GM21367 (cell line): ENCODE measurements at regions not wholly inside any gene's neighbourhood (a gene's known extent, or its start where the extent isn't known, plus 50 kb on each side); places are given as distances from the start of the nearest gene placed in this dataset.
"Not testable (repeated sequence)": the region's sequence is repeated elsewhere in the genome, so short reads cannot be mapped to it uniquely, and the experiment has no call there.

Experiments
- ATAC-seq: cut with Tn5 transposase; IDR thresholded peaks from one replicate; pipeline ENCODE4 v1.9.1; 2021; ENCODE audit not compliant: unreplicated experiment

GRCh38 chr2:160550048-160550447 lies 56.4 kb upstream of the RBMS1 start:
- ATAC-seq: no peak

- ATAC-seq: no peak
Measured at GRCh38 chr2:160551259-160551658, 57.7 kb upstream of the RBMS1 start.

DNA sequence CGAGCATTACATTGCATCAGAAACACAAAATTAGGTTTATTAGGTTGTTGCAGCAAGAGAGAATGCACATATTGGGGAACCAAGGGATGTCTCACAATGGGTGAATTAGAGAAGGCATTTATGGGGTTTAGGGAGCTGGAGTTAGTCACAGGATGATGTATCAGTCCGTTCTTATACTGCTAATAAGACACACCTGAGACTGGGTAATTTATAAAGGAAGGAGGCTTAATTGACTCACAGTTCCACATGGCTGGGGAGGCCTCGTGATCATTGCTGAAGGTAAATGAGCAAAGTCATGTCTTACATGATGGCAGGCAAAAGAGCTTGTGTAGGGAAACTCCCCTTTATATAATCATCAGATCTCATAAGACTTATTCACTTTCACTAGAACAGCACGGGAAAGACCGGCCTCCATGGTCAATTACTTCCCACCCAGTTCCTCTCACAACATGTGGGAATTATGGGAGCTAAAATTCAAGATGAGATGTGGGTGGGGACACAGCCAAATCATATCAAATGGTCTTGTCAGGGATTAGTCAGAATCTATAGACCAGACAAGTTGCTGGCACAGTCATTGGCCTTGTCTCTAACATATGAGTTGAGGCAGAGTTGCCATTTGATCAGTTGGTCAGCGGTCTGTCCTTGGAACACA lies 61.9 kb upstream of the RBMS1 start:
- ATAC-seq: no peak

DNA sequence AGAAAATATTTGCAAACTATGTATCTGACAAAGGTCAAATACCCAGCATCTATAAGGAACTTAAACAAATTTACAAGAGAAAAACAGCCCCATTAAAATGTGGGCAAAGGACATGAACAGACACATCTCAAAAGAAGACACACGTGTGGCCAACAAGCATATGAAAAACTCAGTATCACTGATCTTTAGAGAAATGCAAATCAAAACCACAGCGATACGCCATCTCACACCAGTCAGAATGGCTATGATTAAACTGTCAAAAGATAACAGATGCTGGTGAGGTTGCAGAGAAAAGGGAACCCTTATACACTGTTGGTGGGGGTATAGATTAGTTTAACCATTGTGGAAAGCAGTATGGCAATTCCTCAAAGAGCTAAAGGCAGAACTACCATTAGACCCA lies 64.3 kb upstream of the RBMS1 start:
- no peak for ATAC-seq

DNA sequence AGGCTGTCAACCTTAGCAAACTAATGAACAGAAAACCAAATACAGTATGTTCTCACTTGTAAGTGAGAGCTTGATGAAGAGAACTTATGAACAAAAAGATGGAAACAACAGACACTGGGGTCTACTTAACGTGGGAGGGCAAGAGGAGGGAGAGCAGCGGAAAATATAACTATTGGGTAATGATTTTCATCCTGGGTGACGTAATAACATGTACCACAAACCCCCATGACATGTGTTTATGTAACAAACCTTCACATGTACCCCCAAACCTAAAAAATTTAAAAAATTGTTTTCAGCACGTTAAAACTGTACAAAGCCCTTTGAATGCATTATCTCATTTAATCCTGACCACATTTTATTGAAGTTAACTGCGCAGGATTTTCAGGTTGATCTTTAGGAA lies 64.9 kb upstream of the RBMS1 start:
- ATAC-seq: no peak

GRCh38 chr2:160561551-160562295 lies 68.1 kb upstream of the RBMS1 start:
- ATAC-seq: no peak

GRCh38 chr2:160562730-160563129 lies 69.1 kb upstream of the RBMS1 start:
- ATAC-seq: no peak

GRCh38 chr2:160564591-160564990 lies 71.0 kb upstream of the RBMS1 start:
- no peak for ATAC-seq

DNA sequence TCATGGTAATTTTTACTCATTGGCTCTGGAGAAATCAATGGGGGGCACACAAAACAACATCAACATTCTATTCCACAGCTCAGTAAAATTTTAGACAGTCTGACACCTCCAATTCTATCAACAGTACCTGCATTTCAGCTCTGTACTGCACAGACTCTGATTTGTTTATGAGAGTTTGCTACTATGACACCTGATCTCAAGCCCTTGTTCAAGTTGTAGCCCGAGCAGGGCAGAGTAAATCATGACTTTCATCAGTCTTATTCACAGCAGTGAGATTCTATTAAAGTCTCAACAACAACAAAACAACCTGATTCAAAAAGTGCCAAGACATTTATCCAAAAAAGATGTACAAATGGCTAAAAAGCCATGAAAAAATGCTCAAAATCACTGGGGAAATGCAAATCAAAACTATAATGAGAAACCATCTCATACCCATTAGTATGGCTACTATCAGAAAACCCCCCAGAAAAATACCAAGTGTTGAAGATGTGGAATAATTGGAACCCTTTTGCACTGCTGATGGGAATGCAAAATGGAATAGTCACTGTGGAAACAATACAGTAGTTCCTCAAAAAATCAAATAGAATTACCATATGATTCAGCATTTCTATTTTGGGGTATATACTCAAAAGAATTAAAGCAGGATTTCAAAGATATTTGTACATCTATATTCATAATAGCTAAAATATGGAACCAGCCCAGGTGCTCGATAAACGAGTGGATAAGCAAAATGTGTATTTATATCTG lies 71.7 kb upstream of the RBMS1 start:
- ATAC-seq: no peak

DNA sequence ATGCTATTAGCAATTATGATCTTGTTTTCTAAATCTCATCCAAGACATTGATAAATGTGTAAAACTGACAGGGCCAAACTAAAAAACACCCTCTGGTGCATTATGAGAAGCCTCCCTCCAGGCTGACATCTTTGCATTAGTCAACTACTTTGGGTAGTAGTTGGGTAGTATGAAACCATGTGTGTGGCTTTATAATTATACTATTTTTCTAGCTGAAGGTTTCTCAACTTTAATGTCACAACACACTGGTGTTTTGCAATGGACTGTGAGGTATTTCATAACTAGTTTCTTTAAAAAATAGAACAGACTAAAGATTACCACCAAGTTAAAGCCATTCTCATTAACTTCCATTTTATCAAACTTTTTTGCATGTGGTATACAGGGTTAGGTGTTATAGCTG lies 73.1 kb upstream of the RBMS1 start:
- no peak for ATAC-seq

- ATAC-seq: no peak
Measured at GRCh38 chr2:160568856-160569255, 75.2 kb upstream of the RBMS1 start.

- ATAC-seq: no peak
Measured at GRCh38 chr2:160570376-160570775, 76.8 kb upstream of the RBMS1 start.

GRCh38 chr2:160574468-160575140 lies 81.0 kb upstream of the RBMS1 start:
- ATAC-seq: no peak

DNA sequence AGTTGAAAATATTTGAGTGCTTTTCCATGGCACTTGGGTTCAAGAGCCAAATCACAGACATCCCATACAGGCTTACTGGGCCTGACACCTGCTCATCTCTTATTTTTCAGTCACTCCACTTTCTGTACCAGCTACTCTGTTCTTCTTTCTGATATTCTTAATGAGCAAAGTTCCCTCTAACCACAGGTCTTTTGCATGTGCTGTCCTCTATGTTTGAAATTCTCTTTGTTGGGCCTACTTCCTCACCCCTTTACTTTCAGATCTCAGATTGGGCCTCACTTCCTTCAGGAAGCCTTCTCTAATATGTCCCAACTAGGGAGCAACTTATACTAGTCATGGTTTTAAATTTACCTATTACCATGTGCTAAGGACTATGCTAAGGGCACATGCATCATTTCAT lies 81.8 kb upstream of the RBMS1 start:
- no peak for ATAC-seq

DNA sequence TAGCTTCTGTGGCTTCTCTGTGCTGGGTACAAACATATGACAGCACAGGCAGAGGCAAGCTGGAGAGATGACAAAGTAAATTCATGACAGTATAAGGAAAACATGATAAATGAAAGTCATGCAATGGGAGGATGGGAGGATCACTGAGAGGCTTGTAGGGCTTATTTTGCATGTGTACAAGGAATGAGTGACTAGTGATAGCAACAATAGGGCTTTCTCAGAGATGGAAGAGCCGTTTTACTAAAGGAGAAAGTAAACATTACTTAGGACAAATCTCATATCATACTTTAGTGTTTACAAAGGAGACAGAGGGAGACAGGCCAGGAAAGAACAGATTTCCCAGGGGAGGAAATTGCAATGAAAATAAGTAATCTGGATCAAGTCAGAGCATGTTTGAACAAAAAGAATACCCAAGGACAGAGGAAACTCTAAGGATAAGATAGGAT lies 82.5 kb upstream of the RBMS1 start:
- ATAC-seq: no peak

DNA sequence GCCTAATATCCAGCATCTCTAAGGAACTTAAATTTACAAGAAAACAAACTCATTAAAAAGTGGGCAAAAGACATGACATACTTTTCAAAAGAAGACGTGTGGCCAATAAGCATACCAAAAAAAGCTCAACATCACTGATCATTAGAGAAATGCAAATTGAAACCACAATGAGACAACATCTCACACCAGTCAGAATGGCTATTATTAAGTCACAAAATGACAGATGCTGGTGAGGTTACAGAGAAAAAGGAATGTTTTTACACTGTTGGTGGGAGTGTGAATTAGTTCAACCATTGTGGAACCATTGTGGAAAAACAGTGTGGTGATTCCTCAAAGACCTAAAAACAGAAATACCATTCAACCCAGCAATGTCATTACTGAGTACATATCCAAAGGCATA lies 83.5 kb upstream of the RBMS1 start:
- not testable (repeated sequence) for ATAC-seq

DNA sequence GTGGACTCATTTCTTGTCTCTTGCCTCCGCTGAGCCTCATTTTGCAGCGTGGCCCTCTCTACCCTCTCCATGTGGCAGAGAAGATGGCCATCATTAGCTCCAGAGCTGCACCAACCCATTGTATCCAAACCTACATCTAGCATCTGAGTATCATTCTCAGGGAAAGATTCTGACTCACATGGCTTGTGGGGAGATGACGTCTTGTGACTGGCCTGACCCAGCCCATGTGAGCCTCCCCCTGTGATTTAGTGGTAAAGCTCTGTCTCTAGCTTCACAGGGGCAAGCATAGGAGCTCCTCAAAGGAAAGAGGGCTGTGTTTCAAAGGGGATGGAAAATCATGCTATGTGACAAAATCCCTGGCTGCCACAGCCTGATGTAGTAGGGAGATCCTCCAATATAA lies 87.4 kb upstream of the RBMS1 start:
- no peak for ATAC-seq

DNA sequence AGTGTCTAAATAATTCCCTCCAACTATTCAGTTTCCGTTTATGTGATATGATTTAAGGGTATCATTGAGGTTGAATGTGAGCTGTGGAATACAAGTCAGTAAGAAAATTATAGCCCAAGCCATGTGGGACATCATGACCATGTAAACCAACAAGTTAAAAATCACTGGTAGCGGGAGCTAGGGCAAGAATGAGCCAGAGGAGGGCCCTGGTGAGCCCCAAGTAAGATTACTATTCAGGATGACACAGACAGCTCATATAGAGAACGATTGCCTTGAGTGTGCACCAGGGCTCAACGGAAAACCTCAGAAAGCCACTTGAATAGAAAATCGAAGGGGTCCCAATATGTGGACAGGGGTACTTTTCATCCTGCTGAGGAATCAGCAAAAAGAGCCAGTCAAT lies 87.8 kb upstream of the RBMS1 start:
- ATAC-seq: no peak

GRCh38 chr2:160582081-160582480 lies 88.5 kb upstream of the RBMS1 start:
- no peak for ATAC-seq

DNA sequence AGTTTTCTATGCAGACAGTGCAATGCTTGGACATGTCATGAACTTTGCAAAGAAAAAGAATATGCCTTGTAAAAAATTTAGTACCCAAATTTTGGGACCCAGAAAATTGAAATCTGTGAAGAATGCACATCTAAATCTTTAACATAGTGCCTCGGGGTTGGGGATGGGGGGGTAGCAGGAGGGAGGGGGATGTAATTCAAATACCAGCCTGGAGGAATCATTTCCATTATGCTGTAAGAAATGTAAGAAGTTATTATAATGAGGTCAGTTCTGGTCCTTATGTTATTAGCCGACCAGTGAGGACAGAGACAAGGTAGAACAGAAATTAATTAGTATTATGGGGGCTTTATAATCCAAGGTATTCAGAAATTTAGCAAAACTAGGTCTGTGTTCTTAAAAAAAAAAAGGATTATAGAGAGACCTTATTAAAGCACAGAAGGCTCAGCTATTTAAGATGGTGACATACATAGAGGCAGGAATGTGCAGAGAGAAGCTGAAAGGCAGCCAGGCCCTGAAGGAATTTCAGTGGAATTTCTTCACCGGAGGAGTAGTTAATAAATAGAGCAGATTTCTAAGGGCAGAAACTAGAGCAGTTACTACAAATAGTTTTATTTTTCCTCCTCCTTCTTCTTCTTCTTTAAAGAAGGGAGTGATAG lies 89.0 kb upstream of the RBMS1 start:
- no peak for ATAC-seq

GRCh38 chr2:160583146-160583535 lies 89.5 kb upstream of the RBMS1 start:
- ATAC-seq: no peak
